Umbilical cord (tissue), 1 donor: ENCODE measurements at regions not wholly inside any gene's neighbourhood (a gene's known extent, or its start where the extent isn't known, plus 50 kb on each side); places are given as distances from the start of the nearest gene placed in this dataset.

Experiments used
- DNase-seq: peaks from one replicate; pipeline ENCODE4 v3.0.0-alpha.2; 2015; ENCODE audit warnings: low spot score

DNA sequence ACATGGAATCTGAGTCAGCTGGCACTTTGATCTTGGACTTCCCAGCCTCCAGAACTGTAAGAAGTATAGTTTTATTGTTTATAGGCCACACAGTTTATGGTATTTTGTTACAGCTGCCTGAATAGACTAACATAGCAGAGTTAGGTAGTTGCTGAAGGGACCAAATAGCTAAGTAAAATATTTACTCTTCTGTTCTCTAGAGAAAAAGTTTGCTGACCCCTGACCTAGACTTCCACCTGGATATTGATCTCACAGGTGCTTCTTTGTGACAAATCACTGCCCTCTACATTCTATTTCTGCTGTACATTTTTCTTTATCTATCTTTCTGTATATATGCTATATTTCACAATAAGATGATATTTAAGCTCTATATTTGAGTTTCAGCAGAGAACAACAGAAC, 212.5 kb downstream of the CSNK2A3 start:
- DNase-seq = no peak

DNA sequence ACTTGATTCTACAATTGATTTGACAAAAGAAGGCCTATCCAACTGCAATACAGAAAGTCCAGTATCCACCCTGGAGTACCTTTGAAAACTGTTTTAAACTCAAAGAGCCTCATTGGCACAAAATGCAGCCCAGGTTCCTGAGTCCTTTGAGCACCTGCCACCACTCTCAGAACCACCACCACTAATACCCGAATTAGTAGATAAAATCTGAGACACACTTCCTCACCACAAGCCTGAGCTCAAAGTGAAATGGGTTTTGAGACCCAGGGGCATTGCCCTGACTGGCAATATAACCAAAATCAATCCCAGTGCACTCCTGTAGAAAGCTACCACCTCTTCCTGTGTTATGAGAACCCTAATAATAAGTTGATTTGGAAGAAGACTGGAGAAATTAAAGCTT, 215.7 kb downstream of the CSNK2A3 start:
- no peak for DNase-seq

DNA sequence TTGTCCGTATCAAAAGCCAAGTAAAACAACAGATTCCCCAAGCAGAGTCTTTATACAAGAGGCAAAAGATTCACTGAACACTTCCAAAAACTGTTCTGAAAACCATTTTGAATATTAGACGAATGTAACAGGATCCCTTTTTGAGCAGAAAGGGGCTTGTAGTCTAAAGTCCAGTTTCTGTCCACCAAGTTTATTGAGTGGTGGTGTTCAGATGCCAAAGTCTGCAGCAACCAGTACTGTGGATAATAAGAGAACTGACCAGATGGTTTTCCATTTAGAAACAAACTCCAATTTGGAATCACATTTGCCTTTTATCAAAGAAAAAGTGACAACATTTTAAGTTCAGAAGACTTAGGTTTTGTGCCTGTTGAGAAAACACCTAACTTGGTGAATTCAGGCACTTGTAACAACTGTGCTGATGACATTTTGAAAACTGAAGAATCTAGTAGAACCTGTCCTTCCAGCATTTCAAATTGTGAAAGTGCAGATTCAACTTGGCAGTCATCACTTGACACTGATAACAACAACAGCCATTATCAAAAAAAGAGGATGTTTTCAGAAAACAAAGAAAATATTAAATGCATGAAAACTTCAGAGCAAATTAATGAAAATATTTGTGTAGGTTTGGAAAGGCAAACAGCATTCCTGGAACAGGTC, 217.1 kb downstream of the CSNK2A3 start:
- peak; percentile 70 for DNase-seq

DNA sequence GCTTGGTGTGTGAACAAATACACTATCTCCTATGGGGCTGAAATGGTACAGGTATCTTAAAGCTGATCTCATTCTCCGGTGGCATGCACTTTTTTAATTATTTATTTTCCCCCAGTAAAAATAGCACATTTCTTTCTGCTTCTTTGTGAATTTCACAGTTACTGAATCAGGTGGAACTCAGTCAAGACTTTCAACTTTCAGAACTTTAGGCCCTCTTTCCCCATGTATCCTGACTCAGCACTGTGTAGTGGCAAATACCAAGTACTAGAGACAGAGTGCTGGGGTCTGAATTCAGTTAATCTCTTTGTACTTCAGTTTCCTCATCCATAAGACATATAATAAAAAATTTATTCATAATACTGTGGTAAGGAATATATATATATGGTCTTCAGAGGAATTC, 223.9 kb downstream of the CSNK2A3 start:
- no peak for DNase-seq

DNA sequence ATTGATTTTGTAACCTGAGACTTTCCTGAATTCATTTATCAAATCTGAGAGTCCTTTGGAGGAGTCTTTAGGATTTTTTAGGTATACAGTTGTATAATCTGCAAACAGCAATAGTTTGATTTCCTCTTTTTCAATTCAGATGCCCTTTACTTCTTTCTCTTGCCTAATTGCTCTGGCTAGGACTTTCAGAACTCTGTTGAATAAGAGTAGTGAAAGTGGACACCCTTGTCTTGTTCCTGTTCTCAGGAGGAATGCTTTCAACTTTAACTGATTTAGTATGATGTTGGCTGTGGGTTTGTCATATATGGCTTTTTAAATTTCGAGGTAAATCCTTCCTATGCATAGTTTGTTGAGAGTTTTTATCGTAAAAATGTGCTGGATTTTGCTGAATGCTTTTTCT, 227.4 kb downstream of the CSNK2A3 start:
- DNase-seq = no peak

DNA sequence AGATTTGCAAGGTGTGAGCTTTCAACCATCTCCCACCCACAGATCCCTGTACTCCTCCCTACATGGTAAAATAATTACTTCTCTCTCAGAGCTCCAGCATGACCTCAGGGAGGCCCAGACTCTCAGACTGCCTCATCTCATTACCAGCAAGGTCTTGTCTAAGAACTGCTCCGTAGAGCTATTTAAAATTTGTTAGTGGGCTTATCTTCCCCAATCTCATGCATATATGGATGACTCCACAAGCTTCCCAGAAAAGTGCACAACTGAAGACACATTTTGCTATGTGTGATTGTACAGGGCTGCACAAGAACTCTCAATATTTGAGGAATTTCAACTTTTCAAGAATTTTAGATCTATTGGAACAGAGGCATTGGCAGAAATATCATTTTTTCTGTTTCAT, 230.3 kb downstream of the CSNK2A3 start:
- DNase-seq = no peak

DNA sequence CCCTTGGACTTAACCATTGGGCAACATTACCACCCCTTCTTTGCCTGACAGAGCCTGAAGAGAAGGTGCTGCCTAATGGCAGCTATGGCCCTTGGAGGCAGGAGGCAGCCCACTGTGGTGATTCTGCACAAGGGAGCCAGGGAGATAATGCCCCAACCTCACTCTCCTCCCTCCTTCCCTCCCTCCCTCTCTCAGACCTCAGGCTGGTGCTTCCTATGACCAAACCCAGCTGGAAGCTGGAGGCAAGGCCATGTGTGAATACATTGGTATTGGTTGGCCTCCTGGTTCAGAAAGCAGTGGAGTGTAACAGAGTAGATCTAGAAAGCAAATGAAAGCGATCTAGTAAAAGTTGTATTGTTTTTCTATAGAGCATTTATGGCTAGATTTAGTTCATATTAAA, 233.1 kb downstream of the CSNK2A3 start:
- no peak for DNase-seq

DNA sequence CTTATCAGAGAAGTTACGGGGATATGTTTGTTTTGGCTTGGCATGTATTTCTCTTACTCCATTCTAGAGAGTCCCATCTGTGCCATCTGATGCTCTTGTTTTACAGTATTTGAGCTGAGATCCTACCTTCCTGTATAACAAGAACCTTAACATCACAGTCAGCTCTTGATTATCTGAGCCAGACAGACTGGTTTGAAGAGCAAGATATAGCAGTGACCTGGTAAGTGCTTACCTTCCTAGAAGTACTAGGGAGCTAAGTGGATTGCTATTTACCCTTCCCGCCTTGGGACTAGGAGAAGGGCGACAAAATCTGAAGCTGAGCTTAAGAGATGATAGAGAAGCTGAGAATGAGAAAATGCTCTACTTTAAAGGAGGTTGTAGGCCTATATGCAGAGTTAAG, 235.3 kb downstream of the CSNK2A3 start:
- DNase-seq = no peak

DNA sequence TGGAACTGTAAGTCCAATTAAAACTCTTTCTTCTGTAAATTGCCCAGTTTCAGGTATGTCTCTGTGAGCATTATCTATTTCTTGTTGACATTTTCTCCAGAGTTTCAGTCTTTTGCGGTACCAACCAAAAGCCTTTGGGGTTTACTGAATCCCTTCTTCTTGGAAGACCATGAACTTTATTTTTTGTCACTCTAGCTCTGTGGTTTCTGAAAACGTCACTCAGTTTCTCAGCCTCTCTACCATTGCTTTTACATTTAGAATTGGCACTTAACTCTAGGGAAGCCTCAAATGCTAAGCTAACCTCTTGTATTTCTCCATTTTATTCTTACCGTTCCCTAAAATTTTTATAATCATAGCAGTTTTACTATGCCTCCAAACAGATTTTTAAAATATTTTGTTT, 237.6 kb downstream of the CSNK2A3 start:
- no peak for DNase-seq

DNA sequence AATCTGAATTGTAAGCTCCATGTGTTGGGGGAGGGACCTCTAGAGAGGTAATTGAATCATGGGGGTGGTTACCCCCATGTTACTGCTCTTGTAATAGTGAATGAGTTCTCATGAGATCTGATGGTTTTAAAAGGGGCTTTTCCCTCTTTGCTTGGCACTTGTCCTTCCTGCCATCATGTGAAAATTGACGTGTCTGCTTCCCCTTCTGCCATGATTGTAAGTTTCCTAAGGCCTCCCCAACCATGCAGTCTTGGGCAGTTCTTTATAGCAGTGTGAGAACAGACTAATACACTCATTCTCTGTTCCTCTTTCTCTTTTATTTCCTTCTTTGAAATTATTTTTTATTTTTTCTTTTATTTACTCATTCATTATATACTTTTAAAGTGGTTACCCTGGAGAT, 239.4 kb downstream of the CSNK2A3 start:
- no peak for DNase-seq

DNA sequence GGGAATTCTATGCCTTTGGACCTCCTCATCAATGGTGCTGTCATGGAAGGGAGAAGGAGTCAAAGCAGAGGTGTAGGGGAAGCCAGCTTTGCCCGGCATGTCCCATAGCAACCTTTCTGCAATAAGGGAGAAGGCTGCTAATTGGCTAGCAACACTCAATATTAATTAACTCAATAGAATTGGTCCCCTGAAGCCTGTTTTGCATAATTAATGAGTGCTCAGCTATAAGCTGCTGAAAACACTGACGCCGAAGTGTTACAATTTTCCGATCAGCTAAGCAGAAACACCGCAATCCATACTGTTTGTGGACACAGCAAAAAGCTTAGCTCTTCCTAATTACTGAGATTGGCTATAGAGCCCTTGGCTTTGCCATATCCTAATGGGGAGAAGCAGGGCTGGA, 245.0 kb downstream of the CSNK2A3 start:
- no peak for DNase-seq

DNA sequence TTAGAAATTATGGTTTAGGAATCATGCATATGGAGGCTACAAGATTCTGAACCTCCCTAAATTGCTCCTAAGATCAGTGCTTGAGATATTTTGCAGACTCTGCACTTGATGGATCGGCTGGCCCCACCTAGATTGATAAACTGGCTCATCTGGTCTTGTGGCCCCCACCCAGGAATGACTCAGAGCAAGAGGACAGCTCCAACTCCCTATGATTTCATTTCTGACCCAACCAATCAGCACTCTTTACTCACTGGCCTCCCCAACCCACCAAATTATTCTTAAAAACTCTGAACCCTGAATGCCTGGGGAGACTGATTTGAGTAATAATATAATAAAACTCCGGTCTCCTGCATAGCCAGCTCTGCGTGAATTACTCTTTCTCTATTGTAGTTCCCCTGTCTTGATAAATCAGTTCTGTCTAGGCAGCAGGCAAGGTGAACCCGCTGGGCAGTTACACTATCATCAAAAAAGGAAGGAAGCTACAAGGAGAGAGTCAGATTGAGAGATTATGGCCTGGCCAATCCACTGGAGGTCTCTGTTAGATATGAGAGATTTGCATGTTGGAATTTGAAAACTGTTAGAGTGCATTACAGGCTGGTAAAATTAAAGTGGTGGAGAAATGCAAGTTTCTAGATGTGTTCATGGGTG, 245.8 kb downstream of the CSNK2A3 start:
- DNase-seq = peak; percentile 68

DNA sequence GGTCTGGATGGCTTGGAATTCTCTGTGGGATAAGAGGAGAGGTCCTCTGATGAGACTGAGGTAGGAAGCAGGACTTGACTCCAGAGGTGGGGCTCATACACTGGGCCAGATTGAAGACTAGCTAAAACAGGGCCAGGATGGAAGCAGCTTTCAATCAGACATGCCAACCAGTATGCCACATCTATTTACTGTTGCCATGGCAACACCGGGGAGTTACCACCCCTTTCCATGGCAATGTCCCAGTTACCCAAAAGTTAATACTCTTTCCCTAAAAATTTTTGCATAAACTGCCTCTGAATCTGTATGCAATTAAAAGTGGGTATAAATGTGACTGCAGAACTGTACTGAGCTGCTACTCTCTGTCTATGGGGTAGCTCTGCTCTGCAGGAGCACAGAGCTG, 247.5 kb upstream of the ZBED5 start:
- no peak for DNase-seq

DNA sequence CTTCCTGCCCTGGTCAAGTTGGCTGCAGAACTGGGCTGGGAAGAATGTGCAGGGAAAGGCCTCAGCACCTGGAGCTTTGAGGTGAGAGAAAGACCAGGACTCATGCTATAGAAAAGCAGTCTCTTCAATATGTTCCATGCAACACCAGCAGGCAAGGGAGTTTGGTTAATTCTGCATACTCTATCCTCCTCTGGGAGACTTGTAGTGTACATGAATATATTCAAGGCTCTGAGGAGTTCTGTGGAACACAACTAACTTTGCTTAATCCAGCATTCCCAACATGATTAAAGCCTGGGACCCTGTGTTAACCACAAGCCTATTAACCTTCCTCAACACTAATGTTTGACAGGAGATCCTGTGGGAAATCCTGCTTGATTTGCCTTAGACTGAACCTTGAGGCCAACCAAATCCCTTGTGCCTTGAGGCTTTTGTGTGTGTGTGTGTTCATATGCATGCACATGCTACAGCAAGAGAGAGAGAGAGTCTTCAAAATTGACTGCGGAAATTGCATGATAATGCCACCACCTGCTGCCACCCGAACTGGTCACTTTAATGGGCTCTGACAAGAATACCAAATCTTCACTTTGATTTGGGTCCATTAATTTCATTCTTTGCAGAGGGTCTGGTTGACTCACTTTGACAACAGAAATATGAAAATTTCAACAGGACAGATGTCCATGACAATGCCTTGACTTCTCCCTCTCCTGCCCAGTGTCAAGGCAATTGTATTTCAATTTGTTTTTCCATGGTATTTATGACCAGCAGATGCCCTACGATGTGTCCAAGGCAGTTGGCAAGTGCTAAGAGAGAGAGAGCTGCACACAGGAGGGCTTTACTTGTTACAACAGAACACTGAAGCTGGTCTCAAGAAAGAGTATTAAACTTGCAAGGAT, 238.2 kb upstream of the ZBED5 start:
- DNase-seq = no peak

DNA sequence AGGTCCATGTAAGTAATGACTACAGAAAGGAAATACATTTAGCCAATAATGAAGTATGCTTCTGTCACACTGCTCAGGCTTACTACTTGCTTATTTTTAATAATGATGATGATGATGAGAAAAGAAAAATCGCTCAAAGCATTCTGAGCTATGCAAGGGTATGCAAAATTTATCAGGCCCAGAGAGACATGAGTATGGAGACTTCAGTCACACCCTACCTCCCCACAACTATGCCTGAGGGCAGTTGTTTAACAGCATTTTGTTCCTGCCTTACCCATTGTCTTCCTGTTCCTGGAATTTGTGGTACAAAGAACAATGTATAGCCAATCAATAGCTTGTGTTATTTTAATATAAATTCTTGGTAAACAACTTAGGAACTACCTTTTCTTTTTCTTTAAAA, 232.6 kb upstream of the ZBED5 start:
- DNase-seq = no peak

DNA sequence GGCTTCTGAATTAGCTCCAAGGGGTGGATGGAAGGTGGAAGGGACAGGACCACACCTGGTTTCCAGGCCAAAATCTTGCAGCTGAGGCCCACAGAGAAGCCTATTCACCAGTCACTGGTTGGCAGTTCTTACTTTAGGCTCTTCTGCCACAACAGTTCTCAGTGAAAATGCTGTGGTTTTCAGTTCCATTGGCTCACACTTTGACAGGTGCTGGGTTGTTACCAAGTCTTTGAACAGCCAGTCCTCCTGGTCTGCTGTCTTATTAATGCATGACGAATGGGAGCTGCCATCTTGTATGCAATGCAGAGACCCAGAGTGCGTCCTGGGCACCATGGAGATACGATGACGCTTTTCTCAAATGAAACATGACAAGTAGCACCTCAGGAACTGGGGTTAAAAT, 232.0 kb upstream of the ZBED5 start:
- DNase-seq = no peak

DNA sequence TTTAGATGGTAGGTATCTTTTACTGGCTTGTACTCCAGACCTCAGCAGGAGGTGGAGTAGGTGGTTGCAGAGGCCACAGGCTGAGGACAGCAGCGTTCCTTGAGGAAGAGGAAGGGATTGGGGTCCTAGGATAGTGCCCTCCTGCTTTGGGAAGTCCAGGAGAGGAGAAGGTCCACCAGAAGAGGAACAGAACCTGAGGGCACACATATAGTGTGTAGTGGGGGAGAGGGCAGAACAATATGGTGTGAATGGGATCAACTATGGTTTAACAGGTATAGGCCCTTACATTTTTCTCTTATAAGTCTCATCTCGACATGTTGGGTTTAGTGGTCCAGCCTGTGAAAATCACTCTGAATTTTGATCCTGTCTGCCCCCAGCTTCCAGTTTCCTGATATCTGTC, 229.1 kb upstream of the ZBED5 start:
- DNase-seq = no peak

DNA sequence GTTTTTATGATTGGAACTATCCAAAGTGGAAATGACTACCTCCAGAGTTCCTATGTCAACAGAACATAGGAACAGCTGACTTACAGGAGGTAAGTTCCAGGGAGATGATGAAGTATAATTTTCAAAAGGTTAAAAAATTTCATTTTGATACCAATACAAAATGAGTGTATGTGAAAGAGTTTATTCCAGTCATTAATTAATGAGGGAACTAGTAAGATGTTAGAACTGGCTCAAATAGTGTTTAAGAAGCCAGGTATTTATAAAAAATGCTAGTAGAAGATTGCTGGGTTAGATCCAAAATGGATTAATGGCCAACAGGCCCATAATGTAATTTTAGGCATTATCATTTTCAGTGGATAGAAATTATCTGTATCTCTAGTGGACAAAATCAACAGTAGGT, 227.7 kb upstream of the ZBED5 start:
- no peak for DNase-seq

DNA sequence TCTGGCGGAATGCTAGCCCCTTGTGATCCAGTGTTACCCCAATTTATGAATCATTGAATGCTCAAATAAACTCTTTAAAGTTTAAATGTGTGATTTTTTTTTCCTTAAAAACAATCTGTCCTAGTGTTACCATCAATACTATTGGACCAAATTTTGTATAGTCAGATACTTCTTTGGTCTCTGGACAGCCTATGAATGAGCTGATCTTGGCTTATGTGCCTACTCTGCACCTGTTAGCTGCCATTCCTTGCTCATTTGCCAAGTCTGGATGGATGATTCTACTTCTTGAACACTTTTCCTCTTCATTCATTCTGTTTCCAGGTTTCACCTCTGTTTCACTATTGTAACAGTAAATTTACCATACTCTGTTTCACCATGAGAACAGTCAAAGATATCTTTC, 226.5 kb upstream of the ZBED5 start:
- no peak for DNase-seq

DNA sequence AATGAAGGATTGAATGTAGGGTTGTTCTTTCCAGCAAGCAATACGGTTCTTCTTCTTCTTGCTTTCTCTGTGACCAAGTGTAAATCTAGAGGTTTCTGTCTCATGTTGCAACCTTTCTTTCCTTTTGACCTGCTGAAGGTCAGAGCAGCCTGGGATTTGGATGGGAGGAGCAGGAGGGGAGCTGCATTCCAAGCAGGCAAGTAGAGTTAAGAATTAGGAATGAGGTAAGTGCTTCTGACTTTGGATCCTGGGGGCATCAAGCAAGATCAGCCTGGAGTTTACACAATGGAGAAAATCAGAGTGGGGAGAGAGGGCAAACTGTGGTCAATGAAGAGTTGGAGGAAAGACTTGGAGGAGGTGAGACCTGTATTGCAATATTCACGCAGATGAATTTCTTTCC, 225.6 kb upstream of the ZBED5 start:
- DNase-seq = no peak

DNA sequence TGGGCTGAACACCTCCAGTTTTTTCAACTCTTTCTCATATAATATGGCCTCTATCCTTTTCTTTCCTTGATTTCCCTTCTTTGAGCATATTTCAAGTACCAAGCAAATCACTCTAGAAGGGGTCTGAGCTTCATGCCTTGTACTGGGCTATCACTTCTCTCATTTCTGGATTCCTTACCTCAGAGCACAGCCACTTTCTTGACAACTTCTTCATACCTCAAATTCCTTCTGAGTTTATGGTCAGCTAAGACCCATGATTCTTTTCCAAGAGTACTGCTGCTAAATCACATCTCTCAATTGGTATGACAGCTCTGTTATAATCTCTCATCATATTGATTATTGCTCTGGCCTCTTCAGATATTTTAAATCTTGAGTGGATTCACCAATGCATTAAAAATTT, 224.8 kb upstream of the ZBED5 start:
- no peak for DNase-seq

DNA sequence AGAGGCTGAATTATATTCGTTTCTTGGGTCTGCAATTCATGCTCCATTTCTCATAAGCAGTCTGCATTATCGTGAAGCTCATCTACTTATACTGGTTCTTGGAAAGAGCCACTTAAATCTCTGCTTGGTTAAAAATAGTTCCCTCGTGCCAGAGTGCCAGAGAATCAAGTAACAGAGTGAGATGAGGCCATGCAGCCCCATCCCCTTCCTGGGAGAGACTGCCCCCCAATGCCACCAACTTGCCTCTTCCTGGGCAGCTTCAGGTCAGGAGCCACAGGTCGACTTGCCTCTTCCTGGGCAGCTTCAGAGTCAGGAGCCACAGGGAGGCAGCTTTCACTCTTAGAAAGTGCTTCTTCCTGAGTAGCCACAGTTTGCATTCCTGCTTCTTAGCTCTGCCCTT, 223.9 kb upstream of the ZBED5 start:
- DNase-seq = peak; percentile 66

DNA sequence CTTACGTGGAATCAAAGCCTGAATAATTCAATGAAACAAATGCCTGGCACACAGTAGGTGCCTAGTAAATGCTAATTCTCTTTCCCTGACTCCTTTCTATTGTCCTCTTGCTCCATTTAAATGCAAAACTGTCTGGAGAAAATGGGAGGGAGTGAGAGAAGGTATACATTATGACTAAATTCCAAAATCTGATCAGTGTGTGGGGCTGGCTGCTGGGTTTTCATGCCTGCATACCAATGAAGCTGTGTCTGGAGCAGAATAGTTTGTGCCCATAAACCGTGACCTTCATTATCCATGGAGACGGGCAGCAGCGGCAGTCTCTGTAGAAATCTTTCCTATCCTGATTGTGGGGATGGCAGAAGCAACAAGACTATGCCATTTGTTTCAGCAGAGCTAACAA, 223.4 kb upstream of the ZBED5 start:
- peak; percentile 35 for DNase-seq
